ENCODE measurements at regions not wholly inside any gene's neighbourhood (a gene's known extent, or its start where the extent isn't known, plus 50 kb on each side); places are given as distances from the start of the nearest gene placed in this dataset.

DNA sequence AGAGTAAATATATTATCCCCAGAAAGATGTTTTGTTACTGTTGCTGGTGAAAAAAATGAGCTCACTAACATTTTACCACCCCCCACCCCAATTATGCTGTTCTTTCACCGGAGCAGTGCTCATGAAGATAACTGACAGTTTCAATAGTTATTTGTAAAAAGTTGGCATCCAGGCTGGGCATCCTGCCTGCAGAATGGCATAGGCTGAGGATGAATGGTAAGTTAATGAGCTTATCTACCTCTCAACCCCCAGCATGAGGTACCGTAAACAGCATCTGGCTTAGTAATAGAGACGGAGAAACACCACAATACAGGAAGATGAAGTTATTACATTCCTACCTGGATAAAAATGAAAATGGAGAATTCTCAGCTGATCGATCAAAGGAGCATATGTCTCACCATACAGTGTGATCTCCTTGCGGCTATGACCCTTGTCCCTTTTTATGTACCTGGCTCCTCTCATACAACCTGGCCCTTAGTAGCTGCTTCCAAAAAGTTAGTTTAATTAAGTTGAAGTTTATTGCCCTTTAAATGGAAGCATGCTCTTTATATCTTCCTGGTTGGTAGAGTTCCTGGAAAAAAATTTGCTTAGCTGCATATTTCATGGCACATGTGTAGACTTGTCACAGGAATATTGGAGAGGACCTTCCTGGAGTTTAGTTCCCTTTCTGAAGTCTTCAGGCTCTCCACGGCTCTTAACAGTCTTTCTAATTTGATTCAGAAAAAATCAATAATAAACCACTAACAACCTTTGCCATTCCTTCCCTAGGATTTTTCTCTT lies 61.2 kb upstream of the MPHOSPH6 start:
- Mint-ChIP-seq H3K4me1 (peaks cover 12% of the 10 kb centered on the region), H3K9me3 (no peaks in the 10 kb centered on the region), H3K36me3 (ENCODE audit: low read depth) (no peaks in the 10 kb centered on the region), H3K27me3 (ENCODE audit: low read depth, poor library complexity) (peaks cover 17% of the 10 kb centered on the region), H3K27ac (no peak overlapping the region), H3K4me3 (no peak overlapping the region)
- DNase-seq, result no peak
- TF ChIP-seq, protein P1, sequence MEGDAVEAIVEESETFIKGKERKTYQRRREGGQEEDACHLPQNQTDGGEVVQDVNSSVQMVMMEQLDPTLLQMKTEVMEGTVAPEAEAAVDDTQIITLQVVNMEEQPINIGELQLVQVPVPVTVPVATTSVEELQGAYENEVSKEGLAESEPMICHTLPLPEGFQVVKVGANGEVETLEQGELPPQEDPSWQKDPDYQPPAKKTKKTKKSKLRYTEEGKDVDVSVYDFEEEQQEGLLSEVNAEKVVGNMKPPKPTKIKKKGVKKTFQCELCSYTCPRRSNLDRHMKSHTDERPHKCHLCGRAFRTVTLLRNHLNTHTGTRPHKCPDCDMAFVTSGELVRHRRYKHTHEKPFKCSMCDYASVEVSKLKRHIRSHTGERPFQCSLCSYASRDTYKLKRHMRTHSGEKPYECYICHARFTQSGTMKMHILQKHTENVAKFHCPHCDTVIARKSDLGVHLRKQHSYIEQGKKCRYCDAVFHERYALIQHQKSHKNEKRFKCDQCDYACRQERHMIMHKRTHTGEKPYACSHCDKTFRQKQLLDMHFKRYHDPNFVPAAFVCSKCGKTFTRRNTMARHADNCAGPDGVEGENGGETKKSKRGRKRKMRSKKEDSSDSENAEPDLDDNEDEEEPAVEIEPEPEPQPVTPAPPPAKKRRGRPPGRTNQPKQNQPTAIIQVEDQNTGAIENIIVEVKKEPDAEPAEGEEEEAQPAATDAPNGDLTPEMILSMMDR (IDR thresholded peaks at IDR 0.05), result no peak

DNA sequence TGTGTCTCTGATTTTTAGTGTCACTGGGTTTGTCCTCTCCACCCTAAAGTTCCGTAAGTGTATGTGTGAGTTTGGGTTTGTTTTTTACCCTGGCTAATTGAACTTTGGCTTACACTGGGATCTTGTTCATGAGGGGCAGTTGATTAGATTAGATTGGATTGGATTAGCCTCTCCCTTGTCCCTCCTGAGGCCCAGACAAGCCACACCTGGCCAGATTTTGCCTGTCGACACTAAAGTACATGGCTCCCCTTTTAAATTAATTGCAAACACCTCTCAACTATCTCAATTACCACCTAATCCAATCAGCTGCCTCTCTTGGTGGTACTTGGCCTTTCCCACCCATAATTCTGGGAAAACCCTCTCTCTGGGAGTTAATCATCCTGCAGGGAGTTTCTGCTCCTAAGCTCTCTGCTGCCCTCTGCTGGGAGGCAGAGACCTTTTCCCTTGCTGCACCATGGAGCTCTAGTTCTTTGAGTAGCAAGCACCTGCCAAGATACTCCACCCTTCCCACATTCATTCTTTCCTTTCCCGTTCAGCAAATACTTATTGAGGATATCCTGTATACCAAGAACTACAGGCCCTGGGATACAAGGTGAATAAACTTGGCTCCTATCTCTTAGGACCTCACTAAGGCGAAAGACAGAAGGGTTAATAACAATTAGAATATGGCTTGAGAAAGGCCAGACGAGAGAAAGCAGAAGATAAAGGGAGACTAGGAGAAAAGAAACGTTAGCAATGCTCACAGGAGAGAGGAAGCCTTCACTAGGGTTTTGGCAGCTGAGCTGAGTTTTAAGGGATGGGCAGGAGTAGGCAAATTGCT lies 60.0 kb upstream of the MPHOSPH6 start:
- Mint-ChIP-seq H3K4me1 (peaks cover 12% of the 10 kb centered on the region), H3K27ac (no peak overlapping the region), H3K27me3 (ENCODE audit: low read depth, poor library complexity) (peaks cover 17% of the 10 kb centered on the region), H3K36me3 (ENCODE audit: low read depth) (no peaks in the 10 kb centered on the region), H3K4me3 (no peak overlapping the region), H3K9me3 (no peaks in the 10 kb centered on the region)
- DNase-seq, result peak; percentile 88
- TF ChIP-seq, protein P1 (IDR thresholded peaks at IDR 0.05), result peak; percentile 94

DNA sequence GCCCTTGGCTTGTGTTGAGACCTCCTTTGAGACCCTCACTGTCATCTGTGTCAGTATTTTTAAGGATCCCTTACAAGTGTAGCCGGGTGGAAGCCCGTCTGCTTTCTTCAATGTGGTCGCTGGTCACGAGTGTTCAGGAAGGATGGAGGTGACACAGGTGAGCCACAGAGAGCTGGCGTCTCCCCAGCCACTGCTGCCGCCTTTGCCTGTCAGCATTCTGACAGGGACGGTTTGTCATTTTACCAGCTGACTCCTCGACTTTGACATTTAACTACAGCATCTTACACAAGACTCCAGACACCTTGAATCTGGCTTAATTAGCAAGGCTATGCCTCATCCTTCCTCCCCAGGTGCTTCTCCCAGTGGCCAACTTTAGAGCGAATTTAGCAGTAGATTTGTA lies 56.3 kb upstream of the MPHOSPH6 start:
- H3K36me3 Mint-ChIP-seq (ENCODE audit: low read depth), result no peaks in the 10 kb centered on the region

DNA sequence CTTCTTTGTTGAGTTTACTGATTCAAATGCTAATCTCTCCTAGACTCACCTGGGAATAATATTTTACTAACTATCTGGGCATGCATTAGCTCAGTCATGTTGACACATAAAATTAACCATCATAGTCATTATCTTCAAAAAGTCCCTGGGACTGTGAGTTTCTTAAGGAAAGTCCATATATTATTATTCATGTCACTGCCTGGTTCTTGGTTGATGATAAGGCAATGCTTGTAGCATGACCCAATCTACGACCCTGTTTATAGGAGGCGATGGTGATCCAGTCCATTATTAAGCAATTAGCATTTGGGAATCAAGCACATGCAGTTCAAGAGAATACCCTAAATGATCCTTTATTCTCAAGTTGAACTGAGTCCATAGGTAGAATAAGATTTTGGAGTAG lies 54.8 kb upstream of the MPHOSPH6 start:
- no peak overlapping the region for H3K4me3 Mint-ChIP-seq
- no peak overlapping the region for H3K27ac Mint-ChIP-seq
- peaks cover 22% of the 10 kb centered on the region for H3K27me3 Mint-ChIP-seq (ENCODE audit: low read depth, poor library complexity)
- no peaks in the 10 kb centered on the region for H3K36me3 Mint-ChIP-seq (ENCODE audit: low read depth)
- peaks cover 10% of the 10 kb centered on the region for H3K9me3 Mint-ChIP-seq
- TF ChIP-seq, protein P1 (IDR thresholded peaks at IDR 0.05), result no peak
- peaks cover 9% of the 10 kb centered on the region for H3K4me1 Mint-ChIP-seq
- no peak for DNase-seq

More for the DNA sequence above, 56.3 kb upstream of the MPHOSPH6 start:
- Mint-ChIP-seq H3K4me1 (peaks cover 12% of the 10 kb centered on the region), H3K4me3 (no peak overlapping the region), H3K27ac (no peak overlapping the region), H3K9me3 (peaks cover 10% of the 10 kb centered on the region), H3K27me3 (ENCODE audit: low read depth, poor library complexity) (peaks cover 22% of the 10 kb centered on the region)
- DNase-seq, result no peak
- TF ChIP-seq, protein P1 (IDR thresholded peaks at IDR 0.05), result no peak

DNA sequence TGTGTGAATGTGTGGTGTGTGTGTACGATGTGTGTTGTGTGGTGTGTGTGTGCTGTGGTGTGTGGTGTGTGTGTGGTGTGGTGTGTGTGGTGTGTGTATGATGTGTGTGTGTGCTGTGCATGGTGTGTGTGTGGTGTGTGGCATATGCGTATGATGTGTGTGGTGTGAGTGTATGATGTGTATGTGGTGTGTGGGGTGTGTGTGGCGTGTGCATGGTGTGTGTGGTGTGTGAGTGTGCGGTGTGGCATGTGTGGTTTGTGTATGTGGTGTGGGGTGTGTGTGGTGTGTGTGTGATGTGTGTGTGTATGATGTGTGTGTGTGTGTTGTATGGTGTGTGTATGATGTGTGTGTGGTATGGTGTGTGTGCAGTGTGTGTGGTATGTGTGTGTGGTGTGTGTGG lies 50.5 kb upstream of the MPHOSPH6 start:
- Mint-ChIP-seq H3K4me3 (no peak overlapping the region), H3K9me3 (peaks cover 10% of the 10 kb centered on the region), H3K4me1 (no peaks in the 10 kb centered on the region), H3K27me3 (ENCODE audit: low read depth, poor library complexity) (peaks cover 10% of the 10 kb centered on the region), H3K36me3 (ENCODE audit: low read depth) (no peaks in the 10 kb centered on the region), H3K27ac (no peak overlapping the region)
- DNase-seq, result no peak
- TF ChIP-seq, protein P1 (IDR thresholded peaks at IDR 0.05), result no peak
